SK-N-SH treated with all-trans-retinoic acid at 6 μM for 48 hours (cell line): ENCODE measurements at regions not wholly inside any gene's neighbourhood (a gene's known extent, or its start where the extent isn't known, plus 50 kb on each side); places are given as distances from the start of the nearest gene placed in this dataset.

Experiments used
- CREB5 ChIP-seq: fragments of 250-450 bp; sonication (Bioruptor Pico); IDR thresholded peaks from 2 replicates; pipeline ENCODE4 v1.5.1; 2020; ENCODE audit warnings: low read depth, mild to moderate bottlenecking, moderate library complexity
- ESRRG ChIP-seq: fragments of 250-450 bp; sonication (Bioruptor Pico); IDR thresholded peaks from 2 replicates; pipeline ENCODE4 v1.6.1; 2021; ENCODE audit warnings: mild to moderate bottlenecking
- GLIS3 ChIP-seq: fragments of 250-450 bp; sonication (Bioruptor Pico); IDR thresholded peaks from 2 replicates; pipeline ENCODE4 v1.5.0; 2020; ENCODE audit warnings: mild to moderate bottlenecking, moderate library complexity
- PATZ1 ChIP-seq: fragments of 250-450 bp; sonication (Bioruptor Pico); IDR thresholded peaks from 2 replicates; pipeline ENCODE4 v1.8.0; 2020; ENCODE audit warnings: mild to moderate bottlenecking, moderate library complexity, borderline replicate concordance
- PPARA ChIP-seq: fragments of 250-450 bp; sonication (Bioruptor Pico); IDR thresholded peaks from 2 replicates; pipeline ENCODE4 v1.5.0; 2020; ENCODE audit warnings: mild to moderate bottlenecking, borderline replicate concordance
- TCF4 ChIP-seq: fragments of 250-450 bp; sonication (Bioruptor Pico); IDR thresholded peaks from 2 replicates; pipeline ENCODE4 v1.8.0; 2021; ENCODE audit warnings: mild to moderate bottlenecking, moderate library complexity, borderline replicate concordance
- ZC3H10 ChIP-seq: fragments of 250-450 bp; sonication (Bioruptor Pico); IDR thresholded peaks from 2 replicates; pipeline ENCODE4 v1.5.1; 2021; ENCODE audit warnings: mild to moderate bottlenecking, moderate library complexity
- ZNF565 ChIP-seq: fragments of 450-650 bp; formaldehyde crosslinking; conservative IDR thresholded peaks from 2 replicates; pipeline ENCODE4 v1.5.0; 2020; ENCODE audit warnings: low read depth, mild to moderate bottlenecking, moderate library complexity
- ZNF8 ChIP-seq: fragments of 450-650 bp; formaldehyde crosslinking; IDR thresholded peaks from 2 replicates; pipeline ENCODE4 v1.5.0; 2020; ENCODE audit warnings: mild to moderate bottlenecking, moderate library complexity
- TF ChIP-seq, protein P1 (sequence below): fragments of 250-450 bp; sonication (Bioruptor Pico); IDR thresholded peaks from 2 replicates; pipeline ENCODE4 v1.5.0; 2020; ENCODE audit warnings: mild to moderate bottlenecking, moderate library complexity

GRCh38 chr11:41866525-41866924 lies 407.1 kb upstream of the LRRC4C start:
- TF ChIP-seq ZNF565 (CRISPR knock-in tag) (no peak), ZNF8 (CRISPR knock-in tag) (no peak), TCF4 (CRISPR knock-in tag) (no peak), PPARA (CRISPR knock-in tag) (no peak), GLIS3 (CRISPR knock-in tag) (no peak), PATZ1 (CRISPR knock-in tag) (no peak), ESRRG (CRISPR knock-in tag) (no peak), CREB5 (no peak), ZC3H10 (CRISPR knock-in tag) (no peak)
- TF ChIP-seq, protein P1, sequence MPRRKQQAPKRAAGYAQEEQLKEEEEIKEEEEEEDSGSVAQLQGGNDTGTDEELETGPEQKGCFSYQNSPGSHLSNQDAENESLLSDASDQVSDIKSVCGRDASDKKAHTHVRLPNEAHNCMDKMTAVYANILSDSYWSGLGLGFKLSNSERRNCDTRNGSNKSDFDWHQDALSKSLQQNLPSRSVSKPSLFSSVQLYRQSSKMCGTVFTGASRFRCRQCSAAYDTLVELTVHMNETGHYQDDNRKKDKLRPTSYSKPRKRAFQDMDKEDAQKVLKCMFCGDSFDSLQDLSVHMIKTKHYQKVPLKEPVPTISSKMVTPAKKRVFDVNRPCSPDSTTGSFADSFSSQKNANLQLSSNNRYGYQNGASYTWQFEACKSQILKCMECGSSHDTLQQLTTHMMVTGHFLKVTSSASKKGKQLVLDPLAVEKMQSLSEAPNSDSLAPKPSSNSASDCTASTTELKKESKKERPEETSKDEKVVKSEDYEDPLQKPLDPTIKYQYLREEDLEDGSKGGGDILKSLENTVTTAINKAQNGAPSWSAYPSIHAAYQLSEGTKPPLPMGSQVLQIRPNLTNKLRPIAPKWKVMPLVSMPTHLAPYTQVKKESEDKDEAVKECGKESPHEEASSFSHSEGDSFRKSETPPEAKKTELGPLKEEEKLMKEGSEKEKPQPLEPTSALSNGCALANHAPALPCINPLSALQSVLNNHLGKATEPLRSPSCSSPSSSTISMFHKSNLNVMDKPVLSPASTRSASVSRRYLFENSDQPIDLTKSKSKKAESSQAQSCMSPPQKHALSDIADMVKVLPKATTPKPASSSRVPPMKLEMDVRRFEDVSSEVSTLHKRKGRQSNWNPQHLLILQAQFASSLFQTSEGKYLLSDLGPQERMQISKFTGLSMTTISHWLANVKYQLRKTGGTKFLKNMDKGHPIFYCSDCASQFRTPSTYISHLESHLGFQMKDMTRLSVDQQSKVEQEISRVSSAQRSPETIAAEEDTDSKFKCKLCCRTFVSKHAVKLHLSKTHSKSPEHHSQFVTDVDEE (CRISPR knock-in tag) = no peak
